K562 (cell line): ENCODE measurements at regions not wholly inside any gene's neighbourhood (a gene's known extent, or its start where the extent isn't known, plus 50 kb on each side); places are given as distances from the start of the nearest gene placed in this dataset.

Experiments
- ATAC-seq: fragments of 200-7000 bp; cut with Tn5 transposase; 3 replicates; pipeline ENCODE4 v1.9.1; 2020; ENCODE audit warnings: moderate library complexity
- BruUV-seq: library from RNA; stranded (reverse); fragments of 400-500 nt; replicated peaks from 2 replicates; lab custom pipeline; 2021; lab: Mats Ljungman, UMichigan
- CTCF ChIA-PET: fragments of 300-600 bp; formaldehyde crosslinking; extraction: SDS; loops from one replicate; lab custom pipeline; 2021; ENCODE audit warnings: low intra/inter-chr PET ratio; lab: Yijun Ruan, JAX
- POLR2A ChIA-PET: fragments of 300-600, 350-650 bp; sonication (Branson Sonifier 250); formaldehyde crosslinking; extraction: SDS; loops from one replicate; lab custom pipeline; 2021; ENCODE audit warnings: antibody characterized with exemption, inconsistent platforms; lab: Yijun Ruan, JAX
- DNase-seq, 4 experiments: peaks; one replicate each; pipeline versions ENCODE4 v3.0.0 to v3.0.0-alpha.2; 2011 to 2018; ENCODE audit warnings: low spot score in 3 of 4, mixed read lengths in 3 of 4; ENCODE audit errors: extremely low read depth in 1 of 4
- FAIRE-seq: peaks from 2 replicates; lab custom pipeline; 2011; peaks lifted over from hg19 to GRCh38; lab: Jason Lieb, UNC
- H2AFZ ChIP-seq: 2 replicates; pipeline ENCODE4 v1.6.0; 2011; ENCODE audit warnings: low read depth, low read length, control low read depth, inconsistent platforms
- H3K27ac ChIP-seq: fragments of 200-600 bp; 3 replicates; pipeline ENCODE4 v1.8.0; 2011; ENCODE audit warnings: low read depth, mild to moderate bottlenecking, control low read depth, inconsistent platforms, low read length, moderate library complexity, mixed read lengths; ENCODE audit errors: extremely low read depth
- H3K27me3 ChIP-seq, 2 experiments: fragments of 300-600 bp in 1 of 2; 2 replicates in 1 of 2; 3 replicates in 1 of 2; pipeline versions ENCODE4 v1.6.0 to v1.8.0; 2011; ENCODE audit warnings: inconsistent platforms in 2 of 2, low read length in 2 of 2, mild to moderate bottlenecking in 1 of 2, mixed read lengths in 1 of 2, moderate library complexity in 1 of 2; ENCODE audit not compliant: control insufficient read depth in 2 of 2, insufficient read depth in 2 of 2
- H3K36me3 ChIP-seq: fragments of 300-600 bp; 3 replicates; pipeline ENCODE4 v1.8.0; 2011; ENCODE audit warnings: mild to moderate bottlenecking, low read length, inconsistent platforms; ENCODE audit not compliant: control insufficient read depth, insufficient read depth
- H3K4me1 ChIP-seq, 2 experiments: fragments of 200-600 bp in 1 of 2; replicated peaks in 1 of 2; 2 replicates in 1 of 2; 3 replicates in 1 of 2; pipeline versions ENCODE4 v1.5.1 to v1.8.0; 2011; ENCODE audit warnings: inconsistent platforms in 2 of 2, low read length in 2 of 2, mild to moderate bottlenecking in 1 of 2, mixed read lengths in 1 of 2, moderate library complexity in 1 of 2; ENCODE audit not compliant: control insufficient read depth in 2 of 2, insufficient read depth in 2 of 2
- H3K4me2 ChIP-seq: 2 replicates; pipeline ENCODE4 v1.6.1; 2011; ENCODE audit warnings: low read length, control low read depth, inconsistent platforms, mixed read lengths; ENCODE audit not compliant: insufficient read depth
- H3K4me3 ChIP-seq: fragments of 200-600 bp; sonication (generic), shearing (Covaris generic); 2 replicates; pipeline ENCODE4 v1.5.1; 2016; ENCODE audit warnings: control low read depth, inconsistent platforms
- H3K79me2 ChIP-seq: fragments of 200-600 bp; 3 replicates; pipeline ENCODE4 v1.8.0; 2011; ENCODE audit warnings: low read length, inconsistent platforms; ENCODE audit not compliant: control insufficient read depth, insufficient read depth
- H3K9ac ChIP-seq, 2 experiments: 2 replicates each; pipeline versions ENCODE4 v1.6.0 to v1.6.1; 2011; ENCODE audit warnings: low read depth in 2 of 2, low read length in 2 of 2, control low read depth in 1 of 2, inconsistent platforms in 1 of 2, mild to moderate bottlenecking in 1 of 2, mixed read lengths in 1 of 2; ENCODE audit not compliant: insufficient read depth in 1 of 2
- H3K9me1 ChIP-seq: one replicate; pipeline ENCODE4 v1.6.0; 2011; ENCODE audit warnings: inconsistent platforms, mild to moderate bottlenecking, low read length, moderate library complexity; ENCODE audit not compliant: control insufficient read depth, insufficient read depth
- H3K9me3 ChIP-seq: replicated peaks from 2 replicates; pipeline ENCODE4 v1.5.1; 2011; ENCODE audit warnings: low read depth, low read length, inconsistent platforms; ENCODE audit not compliant: control insufficient read depth, insufficient read depth
- H4K20me1 ChIP-seq: replicated peaks from 2 replicates; pipeline ENCODE4 v1.6.1; 2011; ENCODE audit warnings: low read length, inconsistent platforms, mixed read lengths; ENCODE audit not compliant: control insufficient read depth, insufficient read depth
- ARID1B ChIP-seq: fragments of 450-650 bp; IDR thresholded peaks from 2 replicates; pipeline ENCODE4 v1.6.1; 2016; ENCODE audit warnings: antibody characterized with exemption, mild to moderate bottlenecking, inconsistent platforms
- ARID4B ChIP-seq: sonication (generic); formaldehyde crosslinking; IDR thresholded peaks from 2 replicates; pipeline ENCODE4 v1.8.0; 2022; ENCODE audit warnings: mild to moderate bottlenecking, missing genetic modification reagents
- CTBP1 ChIP-seq: fragments of 450-650 bp; IDR thresholded peaks from 2 replicates; pipeline ENCODE4 v1.6.1; 2016; ENCODE audit warnings: borderline replicate concordance
- GATA2 ChIP-seq: sonication (generic); formaldehyde crosslinking; IDR thresholded peaks from 2 replicates; pipeline ENCODE4 v1.4.0; 2020; ENCODE audit warnings: mild to moderate bottlenecking, missing genetic modification reagents
- GTF2A2 ChIP-seq: IDR thresholded peaks from 2 replicates; pipeline ENCODE4 v1.6.1; 2016; ENCODE audit warnings: mild to moderate bottlenecking, missing genetic modification characterization, missing compliant biosample characterization
- MCM5 ChIP-seq: fragments of 450-650 bp; IDR thresholded peaks from 2 replicates; pipeline ENCODE4 v1.6.1; 2016; ENCODE audit warnings: low read depth
- NONO ChIP-seq, 2 experiments: fragments of 200-400 bp in 1 of 2; fragments of 450-650 bp in 1 of 2; formaldehyde crosslinking in 1 of 2; IDR thresholded peaks; 2 replicates each; pipeline ENCODE4 v1.6.1; 2017; ENCODE audit warnings: low read depth in 2 of 2, mild to moderate bottlenecking in 2 of 2, moderate library complexity in 2 of 2, low read length in 1 of 2
- PHF8 ChIP-seq: fragments of 200-600 bp; sonication (generic); IDR thresholded peaks from 2 replicates; pipeline ENCODE4 v1.6.1; 2012; ENCODE audit warnings: mixed run types, mild to moderate bottlenecking, inconsistent platforms, low read length, moderate library complexity, borderline replicate concordance
- SAFB2 ChIP-seq: fragments of 200-400 bp; formaldehyde crosslinking; IDR thresholded peaks from 2 replicates; pipeline ENCODE4 v1.6.1; 2018; ENCODE audit warnings: borderline replicate concordance, low read length, low read depth, moderate library complexity; ENCODE audit not compliant: severe bottlenecking
- SLC30A9 ChIP-seq: fragments of 250-450 bp; sonication (Bioruptor Pico); IDR thresholded peaks from 2 replicates; pipeline ENCODE4 v1.8.0; 2022; ENCODE audit warnings: mild to moderate bottlenecking, moderate library complexity
- ZBTB2 ChIP-seq: fragments of 450-650 bp; IDR thresholded peaks from 2 replicates; pipeline ENCODE4 v1.6.1; 2016; ENCODE audit warnings: antibody characterized with exemption
- ZC3H11A ChIP-seq: IDR thresholded peaks from 2 replicates; pipeline ENCODE4 v1.6.1; 2012; ENCODE audit warnings: low read depth, low read length, improper control_type of control experiment
- ZNF592 ChIP-seq: fragments of 450-650 bp; IDR thresholded peaks from 2 replicates; pipeline ENCODE4 v1.6.1; 2017; ENCODE audit warnings: antibody characterized with exemption, mild to moderate bottlenecking
- ZZZ3 ChIP-seq: fragments of 450-650 bp; IDR thresholded peaks from 2 replicates; pipeline ENCODE4 v1.6.1; 2016; ENCODE audit warnings: antibody characterized with exemption, mild to moderate bottlenecking, moderate library complexity
- WGBS: fragments of 100-300 bp; shearing (Covaris generic); methylation state at CpG from one replicate; pipeline ENCODE4 v1.1.6; 2016; ENCODE audit warnings: low coverage, mixed read lengths; ENCODE audit not compliant: insufficient coverage; ENCODE audit errors: missing lambda C conversion rate; 5-methylcytosine and 5-hydroxymethylcytosine counted together
- in situ Hi-C: fragments of 300-500 bp; cut with MboI; formaldehyde crosslinking; loops from 4 replicates; pipeline ENCODE4 v1.15.0; 2018; ENCODE audit warnings: inconsistent platforms, mixed read lengths
- intact Hi-C: fragments of 100-400 bp; cut with micrococcal nuclease; formaldehyde crosslinking; loops from 2 replicates; pipeline ENCODE4 v1.14.2; 2022

- in situ Hi-C loops (no loop called here), intact Hi-C loops (no loop called here)
- CTCF ChIA-PET = no interaction called here
- no peak overlapping the region for H2AFZ ChIP-seq
- no peak overlapping the region for H3K4me2 ChIP-seq
- peaks cover 4 to 6% of the 10 kb centered on the region in 2 experiments; a peak in 3 of 5 replicates for H3K27me3 ChIP-seq
- no peaks in the 10 kb centered on the region for H3K79me2 ChIP-seq
- FAIRE-seq (no peak), ATAC-seq (no peak), DNase-seq (no peak)
- H3K9ac ChIP-seq = no peak overlapping the region
- no peak overlapping the region for H3K4me3 ChIP-seq
- no peaks in the 10 kb centered on the region; the same call in 1 of the 2 replicates for H4K20me1 ChIP-seq
- H3K9me1 ChIP-seq = no peaks in the 10 kb centered on the region
- H3K4me1 ChIP-seq = no peaks in the 10 kb centered on the region
- POLR2A ChIA-PET = no interaction called here
- no peak overlapping the region for H3K27ac ChIP-seq
- no peaks in the 10 kb centered on the region for H3K36me3 ChIP-seq
- 2% methylated on average over 6 of the region's 6 CpGs for WGBS
- H3K9me3 ChIP-seq = no peaks in the 10 kb centered on the region
- no TSS peak for BruUV-seq
- TF ChIP-seq ZC3H11A (no peak), GATA2 (no peak), SAFB2 (no peak), SLC30A9 (no peak), ARID4B (no peak), ZNF592 (no peak), CTBP1 (no peak), MCM5 (no peak), ARID1B (no peak), ZZZ3 (no peak), ZBTB2 (no peak), PHF8 (no peak), NONO (IDR thresholded peaks at IDR 0.05; ENCODE audit: low read depth in 2 of 2, low read length in 1 of 2) (no peak), GTF2A2 (tag) (no peak)
Observed at GRCh38 chr16:74230126-74230525, 66.5 kb upstream of the PSMD7 start.
